ENCODE measurements at regions not wholly inside any gene's neighbourhood (a gene's known extent, or its start where the extent isn't known, plus 50 kb on each side); places are given as distances from the start of the nearest gene placed in this dataset.
A peak's percentile ranks its signal among the peaks of the same experiment; 100 is the strongest.

- no peak for DNase-seq (ENCODE audit: low read depth in 3 of 3, low spot score in 1 of 3)
Measured at GRCh38 chr10:3949711-3950110, 164.7 kb upstream of the KLF6 start.

- DNase-seq (ENCODE audit: low read depth in 3 of 3, low spot score in 1 of 3), result peak in 2 of 3 donors; percentile 43 to 66
Measured at GRCh38 chr10:3948843-3949242, 163.8 kb upstream of the KLF6 start.

GRCh38 chr10:3946234-3947229 is 161.5 kb upstream of the KLF6 start:
- no peak for DNase-seq (ENCODE audit: low read depth in 3 of 3, low spot score in 1 of 3)

- DNase-seq (ENCODE audit: low read depth in 3 of 3, low spot score in 1 of 3), result no peak
Measured at GRCh38 chr10:3945026-3945425, 160.0 kb upstream of the KLF6 start.

GRCh38 chr10:3944591-3944990 is 159.6 kb upstream of the KLF6 start:
- no peak for DNase-seq (ENCODE audit: low read depth in 3 of 3, low spot score in 1 of 3)

- DNase-seq (ENCODE audit: low read depth in 3 of 3, low spot score in 1 of 3), result no peak
Measured at GRCh38 chr10:3943695-3944257, 158.8 kb upstream of the KLF6 start.

GRCh38 chr10:3942937-3943489 is 158.0 kb upstream of the KLF6 start:
- DNase-seq (ENCODE audit: low read depth in 3 of 3, low spot score in 1 of 3), result no peak

- DNase-seq (ENCODE audit: low read depth in 3 of 3, low spot score in 1 of 3), result no peak
Measured at GRCh38 chr10:3941676-3942075, 156.7 kb upstream of the KLF6 start.

GRCh38 chr10:3936422-3937040 is 151.5 kb upstream of the KLF6 start:
- no peak for DNase-seq (ENCODE audit: low read depth in 3 of 3, low spot score in 1 of 3)

GRCh38 chr10:3935933-3936359 is 150.9 kb upstream of the KLF6 start:
- DNase-seq (ENCODE audit: low read depth in 3 of 3, low spot score in 1 of 3), result no peak

- DNase-seq (ENCODE audit: low read depth in 3 of 3, low spot score in 1 of 3), result peak in 1 of 3 donors; percentile 45
Measured at GRCh38 chr10:3935141-3935540, 150.1 kb upstream of the KLF6 start.

- no peak for DNase-seq (ENCODE audit: low read depth in 3 of 3, low spot score in 1 of 3)
Measured at GRCh38 chr10:3933733-3934132, 148.7 kb upstream of the KLF6 start.

- DNase-seq (ENCODE audit: low read depth in 3 of 3, low spot score in 1 of 3), result no peak
Measured at GRCh38 chr10:3932597-3933375, 147.8 kb upstream of the KLF6 start.

- no peak for DNase-seq (ENCODE audit: low read depth in 3 of 3, low spot score in 1 of 3)
Measured at GRCh38 chr10:3931901-3932300, 146.9 kb upstream of the KLF6 start.

GRCh38 chr10:3931224-3931623 is 146.2 kb upstream of the KLF6 start:
- no peak for DNase-seq (ENCODE audit: low read depth in 3 of 3, low spot score in 1 of 3)

GRCh38 chr10:3928569-3928968 is 143.6 kb upstream of the KLF6 start:
- DNase-seq (ENCODE audit: low read depth in 3 of 3, low spot score in 1 of 3), result no peak

- no peak for DNase-seq (ENCODE audit: low read depth in 3 of 3, low spot score in 1 of 3)
Measured at GRCh38 chr10:3928078-3928477, 143.1 kb upstream of the KLF6 start.

GRCh38 chr10:3926675-3927525 is 141.9 kb upstream of the KLF6 start:
- no peak for DNase-seq (ENCODE audit: low read depth in 3 of 3, low spot score in 1 of 3)

- no peak for DNase-seq (ENCODE audit: low read depth in 3 of 3, low spot score in 1 of 3)
Measured at GRCh38 chr10:3926258-3926657, 141.2 kb upstream of the KLF6 start.

GRCh38 chr10:3925184-3925583 is 140.2 kb upstream of the KLF6 start:
- DNase-seq (ENCODE audit: low read depth in 3 of 3, low spot score in 1 of 3), result no peak

Data from stimulated activated CD4-positive, alpha-beta T cell treated with anti-CD3 and anti-CD28 coated beads, TNF-alpha, amount 100 ng/mL, for 1 hour (primary cell).